Mammary epithelial cell (primary cell): ENCODE measurements at regions not wholly inside any gene's neighbourhood (a gene's known extent, or its start where the extent isn't known, plus 50 kb on each side); places are given as distances from the start of the nearest gene placed in this dataset.

Experiments
- EZH2 ChIP-seq: IDR thresholded peaks from 2 replicates; pipeline ENCODE4 v1.6.1; 2012; ENCODE audit warnings: low read length, inconsistent platforms, borderline replicate concordance
- TF ChIP-seq, protein P1 (sequence below), 2 donors: IDR thresholded peaks in 1 of 2; conservative IDR thresholded peaks in 1 of 2; 2 replicates each; pipeline ENCODE4 v1.5.1; 2011 to 2012; ENCODE audit warnings: inconsistent platforms in 2 of 2, low read length in 2 of 2, mild to moderate bottlenecking in 2 of 2, control low read depth in 1 of 2, low read depth in 1 of 2; ENCODE audit not compliant: insufficient read depth in 1 of 2; ENCODE audit errors: extremely low read depth in 1 of 2

DNA sequence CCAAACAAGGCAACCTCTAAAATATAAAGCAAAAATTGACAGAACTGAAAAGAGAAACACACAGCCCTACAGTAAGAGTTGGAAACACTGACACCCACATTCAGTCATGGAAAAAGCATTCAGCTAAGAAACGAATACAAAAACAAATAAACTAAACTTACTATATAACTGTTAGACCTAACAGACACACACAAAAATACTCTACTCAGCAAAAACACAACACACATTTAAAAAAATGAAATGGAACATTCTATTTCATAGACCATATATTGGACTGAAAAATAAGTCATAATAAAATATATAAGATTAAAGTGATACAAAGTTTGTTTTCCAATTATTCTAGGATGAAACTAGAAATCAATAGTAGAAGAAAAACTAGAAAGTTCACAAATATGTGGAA is 488.8 kb upstream of the POU3F4 start:
- TF ChIP-seq, protein P1, sequence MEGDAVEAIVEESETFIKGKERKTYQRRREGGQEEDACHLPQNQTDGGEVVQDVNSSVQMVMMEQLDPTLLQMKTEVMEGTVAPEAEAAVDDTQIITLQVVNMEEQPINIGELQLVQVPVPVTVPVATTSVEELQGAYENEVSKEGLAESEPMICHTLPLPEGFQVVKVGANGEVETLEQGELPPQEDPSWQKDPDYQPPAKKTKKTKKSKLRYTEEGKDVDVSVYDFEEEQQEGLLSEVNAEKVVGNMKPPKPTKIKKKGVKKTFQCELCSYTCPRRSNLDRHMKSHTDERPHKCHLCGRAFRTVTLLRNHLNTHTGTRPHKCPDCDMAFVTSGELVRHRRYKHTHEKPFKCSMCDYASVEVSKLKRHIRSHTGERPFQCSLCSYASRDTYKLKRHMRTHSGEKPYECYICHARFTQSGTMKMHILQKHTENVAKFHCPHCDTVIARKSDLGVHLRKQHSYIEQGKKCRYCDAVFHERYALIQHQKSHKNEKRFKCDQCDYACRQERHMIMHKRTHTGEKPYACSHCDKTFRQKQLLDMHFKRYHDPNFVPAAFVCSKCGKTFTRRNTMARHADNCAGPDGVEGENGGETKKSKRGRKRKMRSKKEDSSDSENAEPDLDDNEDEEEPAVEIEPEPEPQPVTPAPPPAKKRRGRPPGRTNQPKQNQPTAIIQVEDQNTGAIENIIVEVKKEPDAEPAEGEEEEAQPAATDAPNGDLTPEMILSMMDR (conservative IDR thresholded peaks at IDR 0.05 in 1 of 2, IDR thresholded peaks at IDR 0.05 in 1 of 2; ENCODE audit: extremely low read depth in 1 of 2, insufficient read depth in 1 of 2, low read depth in 1 of 2, low read length in 2 of 2): no peak
- no peak for TF ChIP-seq EZH2
